HCEC 1CT (cell line): ENCODE measurements at regions not wholly inside any gene's neighbourhood (a gene's known extent, or its start where the extent isn't known, plus 50 kb on each side); places are given as distances from the start of the nearest gene placed in this dataset.
"Not testable (repeated sequence)": the region's sequence is repeated elsewhere in the genome, so short reads cannot be mapped to it uniquely, and the experiment has no call there.

Source experiments
- DNase-seq: peaks from one replicate; pipeline ENCODE4 v3.0.0-alpha.2; 2017

DNA sequence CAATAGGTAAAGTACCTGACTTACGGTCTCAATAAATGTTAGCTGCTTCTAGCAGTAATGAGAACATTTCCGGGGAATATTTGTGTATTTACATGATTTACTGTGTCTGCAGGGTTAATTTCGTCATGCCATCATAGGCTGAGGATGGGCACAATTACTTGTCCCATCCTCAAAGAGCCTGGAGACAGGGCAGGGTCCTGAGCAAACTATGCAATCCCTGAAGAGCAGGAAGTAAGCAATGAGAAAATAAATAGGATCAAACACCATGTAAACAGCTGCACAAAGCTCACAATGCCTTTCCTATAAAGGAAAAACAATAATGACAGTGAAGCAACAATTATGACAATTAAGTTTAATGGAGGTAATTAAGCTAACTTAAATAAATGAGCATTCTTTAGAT, 114.6 kb upstream of the FOXQ1 start:
- no peak for DNase-seq

DNA sequence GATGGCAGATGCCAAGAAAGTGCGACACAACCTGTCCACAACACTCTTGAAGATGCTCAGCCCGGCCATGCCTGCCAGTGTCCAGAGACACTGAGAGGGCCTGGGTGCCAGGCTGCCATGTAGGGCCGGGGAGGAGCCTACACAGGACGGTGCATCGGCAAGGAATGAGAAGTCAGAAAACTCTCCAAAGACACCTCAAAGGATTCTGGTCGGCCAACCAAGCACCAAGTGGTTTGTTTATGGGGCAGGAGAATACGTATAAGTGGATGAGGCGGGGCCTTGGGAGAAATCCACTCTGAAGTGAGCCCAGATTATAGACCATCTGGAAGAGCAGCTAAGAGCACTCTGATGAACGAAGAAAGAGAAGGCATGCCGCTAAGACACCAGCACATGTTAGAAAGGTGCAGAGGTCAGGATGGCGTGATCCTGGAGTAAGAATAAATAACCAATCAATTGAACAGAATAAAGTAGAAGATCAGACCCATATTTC, 120.7 kb upstream of the FOXQ1 start:
- DNase-seq, result no peak

DNA sequence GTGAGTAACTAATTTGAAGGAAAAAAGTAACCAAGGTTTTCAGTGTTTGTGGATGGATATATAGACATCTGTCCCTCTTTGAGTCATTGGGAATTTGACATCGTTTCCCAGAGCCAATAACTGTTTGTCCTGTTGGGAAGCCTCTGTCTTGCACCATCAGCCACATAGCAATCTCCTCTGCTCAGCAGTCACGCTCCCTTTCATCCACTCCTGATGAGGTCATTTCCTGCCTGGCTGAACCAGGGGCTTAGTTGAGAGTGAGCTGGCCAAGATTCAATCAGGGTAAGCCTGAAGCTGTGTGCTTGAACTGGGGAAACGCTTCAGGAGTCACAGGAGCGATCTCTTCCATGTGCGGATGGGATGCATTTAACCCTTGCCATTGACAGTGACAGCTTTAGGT, 121.5 kb upstream of the FOXQ1 start:
- peak; percentile 93 for DNase-seq

DNA sequence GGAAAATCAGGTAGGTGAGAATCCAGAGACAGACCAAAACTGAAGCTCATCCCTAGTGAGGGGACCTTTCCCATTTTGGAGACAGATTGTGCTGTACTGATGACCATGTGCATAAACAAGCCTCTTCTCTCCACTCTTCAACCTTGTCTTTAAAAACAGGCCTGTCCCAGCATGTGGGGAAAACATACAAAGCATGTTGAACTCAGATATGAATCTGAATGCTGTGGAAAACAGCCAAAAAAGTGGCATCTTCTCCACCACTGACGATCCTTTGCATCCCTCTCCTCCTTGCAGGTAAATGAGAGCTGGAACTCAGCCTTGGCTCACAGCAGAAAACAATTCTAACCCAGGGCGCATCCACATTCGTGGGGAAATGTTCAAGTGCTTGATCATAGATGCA, 123.7 kb upstream of the FOXQ1 start:
- DNase-seq, result no peak

DNA sequence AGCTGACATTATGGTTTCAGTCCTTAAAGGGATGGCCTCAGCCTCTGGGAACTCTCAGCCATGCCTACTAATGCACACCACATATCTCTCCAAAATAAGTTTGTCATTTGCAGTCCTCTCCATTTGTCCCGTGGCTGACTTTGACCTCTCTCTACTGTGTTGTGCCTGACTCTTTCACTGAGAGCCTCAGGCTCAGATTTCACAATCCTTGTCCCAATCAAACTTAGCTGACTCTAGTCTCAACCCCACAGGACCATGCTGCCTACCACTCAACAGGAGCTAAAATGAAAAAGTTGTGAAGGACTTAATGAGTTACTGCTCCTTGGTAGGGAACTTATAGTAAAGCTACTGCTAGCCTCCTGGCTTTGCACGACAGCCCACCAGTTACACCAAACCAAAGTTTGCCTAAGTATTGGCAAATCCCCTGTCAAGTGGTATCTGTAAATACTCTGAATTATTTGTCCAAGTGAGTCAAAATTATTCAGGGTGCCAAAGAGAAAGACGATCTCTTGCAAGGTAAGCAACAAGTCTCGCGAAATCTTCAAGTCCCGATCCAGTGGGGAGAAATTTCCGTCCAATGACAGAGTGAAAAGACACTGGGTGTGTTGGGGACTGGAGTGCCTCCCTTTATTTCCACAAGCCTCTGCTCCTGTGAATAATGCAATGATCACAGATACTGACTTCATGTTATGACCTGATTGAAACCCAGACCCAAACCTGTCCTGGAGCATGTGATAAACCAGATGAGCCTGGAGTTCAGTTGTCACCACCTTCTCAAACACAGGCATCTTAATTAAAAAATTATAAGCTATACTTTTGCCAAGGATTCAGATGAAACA, 124.4 kb upstream of the FOXQ1 start:
- no peak for DNase-seq

DNA sequence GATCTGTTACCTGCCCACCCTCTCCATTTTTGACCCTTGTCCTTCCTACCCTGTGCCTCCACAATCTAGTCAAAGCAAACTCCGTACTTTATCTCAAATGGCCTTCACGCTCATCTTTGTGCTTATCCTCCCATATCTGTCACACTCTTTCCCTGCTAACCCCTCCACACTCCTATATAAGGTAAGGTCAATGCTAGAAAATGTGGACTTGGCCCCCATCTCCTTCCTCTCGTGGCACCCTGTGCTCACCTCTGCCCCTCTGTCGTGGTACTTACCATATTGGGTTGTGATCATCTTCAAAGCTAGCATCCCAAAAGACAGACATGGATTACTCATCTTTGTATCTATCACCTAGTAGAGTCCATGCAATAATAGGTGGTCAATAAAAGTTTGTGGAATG, 127.6 kb upstream of the FOXQ1 start:
- no peak for DNase-seq

DNA sequence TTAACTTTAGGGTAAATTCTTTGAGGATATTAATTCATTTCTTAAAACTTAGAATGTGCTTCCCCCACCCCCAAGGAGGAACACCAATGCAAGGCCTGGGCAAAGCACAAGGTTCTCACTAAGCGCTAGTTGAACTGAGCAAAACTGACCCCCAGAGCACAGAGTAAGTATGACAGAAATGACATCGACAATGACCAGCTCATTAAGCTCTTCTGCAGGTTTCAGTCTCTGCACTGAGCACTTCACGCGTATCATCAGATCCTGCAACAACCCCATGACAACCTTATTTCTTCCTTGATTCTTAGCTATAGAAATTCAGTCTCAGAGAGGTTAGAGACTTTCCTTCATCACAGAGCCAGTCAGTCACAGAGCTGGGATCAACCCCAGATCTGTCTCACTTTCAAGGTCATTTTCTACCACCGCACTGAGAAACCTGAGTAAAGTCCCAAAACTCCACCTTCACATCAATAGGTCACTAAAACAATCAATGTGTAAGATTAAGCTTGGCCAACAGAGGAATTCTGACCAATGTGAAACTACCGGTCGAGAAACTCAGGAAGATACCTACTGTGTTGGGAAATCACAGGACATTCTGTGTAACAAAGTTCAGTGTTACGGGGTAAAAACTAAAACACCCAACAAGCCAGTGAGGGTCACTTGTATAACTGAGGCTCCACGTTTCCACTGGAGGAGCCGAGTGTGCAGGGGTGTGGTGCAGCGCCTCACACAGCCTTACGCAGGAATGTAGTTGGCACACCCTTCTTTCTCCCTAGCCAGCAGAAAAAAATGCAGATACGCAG, 129.0 kb upstream of the FOXQ1 start:
- no peak for DNase-seq

DNA sequence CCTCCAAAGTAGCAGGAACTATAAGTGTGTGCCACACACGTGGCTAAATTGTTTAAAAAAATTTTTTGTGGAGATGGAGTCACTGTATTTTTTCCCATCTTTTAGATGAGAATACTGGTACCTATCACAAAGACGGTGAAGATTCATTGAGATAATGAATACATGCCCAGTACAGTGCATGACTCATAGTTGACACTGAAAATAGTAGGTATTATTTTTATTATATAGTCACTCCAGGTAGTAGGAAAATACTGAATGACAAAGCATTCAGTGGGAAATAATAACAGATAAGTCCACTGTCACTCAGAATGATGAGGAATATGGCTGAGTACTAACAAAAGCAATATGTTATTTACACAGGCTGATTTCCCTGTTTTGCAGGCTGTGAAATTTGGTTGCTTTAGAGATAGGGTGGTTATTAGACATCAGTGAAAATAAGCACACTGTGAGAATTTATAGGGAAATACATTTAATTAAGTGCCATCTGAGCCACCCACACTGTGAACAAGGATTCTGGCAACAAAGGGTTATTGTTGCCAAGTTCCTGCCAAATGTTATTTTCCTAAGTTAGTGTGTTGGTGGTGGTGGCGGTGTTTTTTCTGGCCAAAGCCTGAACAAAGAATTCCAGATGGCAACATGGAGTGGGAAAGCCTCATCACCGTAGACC, 129.8 kb upstream of the FOXQ1 start:
- no peak for DNase-seq

DNA sequence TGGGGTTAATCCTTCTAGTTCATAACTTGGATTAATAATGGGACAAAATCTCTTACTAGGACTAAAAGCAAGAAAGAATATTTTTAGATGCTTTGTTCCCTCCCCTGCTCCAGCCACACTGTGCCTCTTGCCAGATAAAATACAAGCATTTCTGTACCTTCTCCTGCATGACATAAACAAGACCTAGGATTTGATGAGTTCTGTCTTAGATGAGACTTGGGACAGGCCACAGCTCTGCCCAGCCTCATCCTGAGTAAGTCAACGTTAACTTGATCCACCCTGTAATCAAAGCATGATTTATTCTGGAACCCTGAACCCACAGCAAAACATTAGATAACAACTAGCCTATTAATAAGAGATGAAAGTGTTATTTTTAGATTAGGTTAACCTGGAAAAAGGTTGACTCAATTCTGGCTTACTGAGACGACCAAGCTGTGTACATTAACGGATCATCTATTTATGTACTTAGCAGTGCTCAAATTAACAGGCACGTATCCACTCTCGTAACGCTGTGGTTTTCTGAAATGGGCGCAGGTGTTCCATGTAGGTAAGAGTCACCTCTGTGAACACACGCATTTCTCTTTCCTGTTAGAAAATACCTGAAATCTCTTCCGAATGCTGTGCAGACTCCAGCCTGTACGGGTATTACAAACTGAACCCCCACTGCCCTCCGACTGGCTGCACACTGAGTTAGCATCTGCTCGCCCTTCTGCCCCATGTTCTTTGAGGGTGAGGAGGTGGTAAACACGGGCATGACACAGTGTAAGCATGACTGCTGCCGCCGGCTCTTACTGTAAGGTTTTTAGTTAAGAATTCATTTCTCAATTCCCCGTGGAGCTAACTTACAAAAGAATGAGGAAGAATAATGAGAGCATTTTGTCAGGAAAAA, 132.1 kb upstream of the FOXQ1 start:
- no peak for DNase-seq

DNA sequence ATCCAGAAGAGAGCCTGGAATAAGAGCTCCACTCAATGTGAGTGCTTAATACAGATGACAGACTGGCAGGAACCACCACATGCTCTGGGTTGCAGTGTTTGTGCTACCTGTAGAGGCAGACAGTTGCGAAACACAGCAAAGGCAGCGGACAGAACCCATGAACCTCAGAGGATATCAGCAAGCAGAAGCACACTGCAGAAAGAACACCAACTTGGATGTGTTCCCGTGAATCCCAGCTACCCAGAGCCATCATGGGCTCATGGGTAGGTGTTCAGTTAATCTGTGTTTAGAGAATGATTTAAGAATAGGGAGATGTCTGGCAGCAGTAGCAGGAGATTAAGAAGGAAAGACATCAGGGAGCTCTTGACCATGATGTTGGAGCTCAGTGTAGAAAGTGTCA, 133.3 kb upstream of the FOXQ1 start:
- DNase-seq, result no peak

DNA sequence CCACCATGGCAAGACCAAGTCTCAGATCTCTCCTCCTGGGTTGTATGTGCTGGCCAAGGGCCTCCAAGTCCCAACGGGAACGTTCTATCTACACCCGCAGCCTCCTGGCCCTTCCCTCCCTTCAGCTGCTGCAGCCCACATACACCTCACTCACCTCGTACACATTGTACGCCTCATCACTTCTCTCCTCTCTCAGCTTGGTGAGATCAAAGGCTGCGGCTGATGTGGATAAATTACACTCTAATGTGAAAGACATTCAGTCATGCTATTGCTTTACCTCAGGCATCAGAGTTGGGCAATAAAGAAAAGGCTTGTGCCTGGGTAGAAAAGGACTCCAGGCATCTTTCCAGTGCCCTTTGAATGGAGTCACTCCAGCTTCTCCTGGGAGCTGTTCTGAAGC, 135.3 kb upstream of the FOXQ1 start:
- DNase-seq, result no peak

DNA sequence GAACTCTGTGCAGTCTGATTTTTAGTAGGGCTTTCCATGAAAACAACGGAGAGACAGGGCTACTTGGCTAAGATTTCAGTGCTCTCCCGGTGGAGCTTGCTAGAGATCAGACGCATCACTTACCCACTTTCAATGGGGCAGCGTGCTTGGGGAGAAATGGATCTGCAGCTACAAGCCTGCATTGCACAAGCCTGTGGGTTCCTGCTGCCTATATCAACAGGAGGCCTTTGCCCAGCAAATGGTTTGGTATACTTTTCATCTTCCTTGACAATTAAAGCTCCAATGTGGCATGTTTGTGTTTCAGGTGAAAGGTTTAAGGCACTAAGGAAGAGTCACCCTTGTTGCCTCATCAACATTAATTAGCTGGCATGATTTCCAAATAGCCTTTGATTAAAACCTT, 136.0 kb upstream of the FOXQ1 start:
- DNase-seq, result no peak

DNA sequence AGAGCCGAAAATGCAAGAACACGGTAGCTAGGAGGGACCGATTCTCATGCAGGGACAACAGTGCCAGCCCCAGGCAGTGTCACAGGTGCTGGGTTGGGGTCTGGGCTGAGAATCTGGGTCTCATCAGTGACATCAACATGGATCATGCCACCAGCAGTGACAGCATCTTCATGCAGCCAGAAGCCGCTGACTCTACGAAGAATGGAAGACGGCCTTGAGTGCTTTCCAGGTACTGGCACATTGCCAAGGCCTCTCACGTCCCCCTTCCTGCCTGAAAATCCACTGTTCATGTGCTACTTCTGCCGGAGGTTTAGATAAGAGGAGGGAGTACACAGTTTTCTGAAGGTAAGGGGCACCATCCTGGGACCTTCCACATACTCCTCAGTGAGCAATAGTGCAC, 141.1 kb upstream of the FOXQ1 start:
- no peak for DNase-seq

DNA sequence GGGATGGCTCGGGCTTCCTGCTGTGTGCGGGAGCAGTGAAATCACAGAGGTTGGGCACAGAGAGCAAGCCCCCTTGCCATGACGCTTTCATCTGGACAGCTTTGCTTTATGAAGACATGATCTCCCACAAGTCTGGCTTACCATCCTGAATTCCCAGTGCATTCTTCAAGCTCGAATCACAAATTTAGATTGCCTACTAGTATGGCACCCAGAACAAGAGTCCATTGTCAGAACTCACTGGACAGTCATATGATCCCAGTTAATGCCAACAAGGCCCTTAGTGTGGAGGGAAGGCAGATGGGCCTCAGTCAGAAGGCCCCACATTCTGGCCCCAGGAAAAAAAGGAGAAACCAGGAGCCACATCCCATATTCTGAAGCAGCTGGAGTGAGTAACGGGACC, 147.3 kb upstream of the FOXQ1 start:
- DNase-seq, result no peak

DNA sequence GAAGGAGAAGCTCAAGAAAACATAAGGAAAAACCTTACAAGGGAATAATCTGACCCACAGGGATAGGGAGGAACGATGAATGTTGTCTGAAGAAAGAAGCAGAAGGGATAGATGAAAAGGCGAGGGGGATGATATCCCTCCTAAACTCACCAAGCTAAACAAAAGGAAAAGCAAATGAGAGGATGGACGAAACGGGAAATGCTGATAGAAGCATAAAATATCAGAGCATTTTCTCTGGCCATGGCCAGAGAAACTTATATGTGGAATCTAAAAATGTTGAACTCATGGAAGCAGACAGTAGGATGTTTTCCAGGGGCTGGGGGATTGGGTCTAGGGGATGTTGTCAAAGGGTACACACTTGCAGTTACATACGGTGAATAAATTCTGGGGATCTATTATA, 148.4 kb upstream of the FOXQ1 start:
- DNase-seq, result no peak

DNA sequence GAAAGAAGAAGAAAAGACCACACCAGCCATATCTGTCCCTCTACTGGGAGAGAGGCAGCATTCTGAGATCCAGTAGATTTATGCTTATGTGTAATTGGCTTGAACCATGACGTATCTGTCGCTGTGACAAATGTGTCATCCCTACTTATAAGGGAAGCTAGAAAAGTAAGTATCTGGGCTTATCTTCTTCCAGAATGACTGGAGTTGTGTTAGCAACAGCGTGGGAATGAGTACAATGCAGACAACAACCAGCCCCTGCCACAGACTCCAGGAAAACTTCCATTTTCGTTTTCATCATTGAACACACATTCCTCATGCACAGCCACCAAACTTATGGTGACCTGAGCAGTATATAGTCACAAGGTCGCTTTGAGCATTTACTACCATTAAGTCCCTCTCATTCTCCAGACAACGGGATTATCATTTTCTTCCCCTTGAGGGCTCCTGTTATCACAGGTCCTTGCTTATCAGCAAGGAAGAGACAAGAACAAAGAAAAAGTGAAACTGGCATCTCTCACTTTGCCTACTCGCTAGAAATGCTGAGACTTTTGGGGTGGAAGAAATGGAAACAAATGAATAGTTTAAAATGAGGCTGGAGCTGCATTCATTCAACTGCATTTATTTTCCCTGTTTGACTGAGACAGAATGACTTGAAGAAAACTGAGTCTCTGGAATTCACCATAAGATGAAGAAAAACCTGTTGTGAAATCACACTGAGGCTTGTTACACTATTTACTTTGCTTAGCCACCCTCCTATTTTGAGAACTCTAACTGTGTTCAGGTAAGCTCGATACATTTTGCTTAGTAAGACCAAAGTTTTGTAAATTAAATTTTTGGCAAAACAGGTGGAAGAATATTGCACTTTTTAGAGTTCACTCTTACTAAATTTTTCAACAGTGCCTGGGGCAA, 149.3 kb upstream of the FOXQ1 start:
- DNase-seq, result no peak

DNA sequence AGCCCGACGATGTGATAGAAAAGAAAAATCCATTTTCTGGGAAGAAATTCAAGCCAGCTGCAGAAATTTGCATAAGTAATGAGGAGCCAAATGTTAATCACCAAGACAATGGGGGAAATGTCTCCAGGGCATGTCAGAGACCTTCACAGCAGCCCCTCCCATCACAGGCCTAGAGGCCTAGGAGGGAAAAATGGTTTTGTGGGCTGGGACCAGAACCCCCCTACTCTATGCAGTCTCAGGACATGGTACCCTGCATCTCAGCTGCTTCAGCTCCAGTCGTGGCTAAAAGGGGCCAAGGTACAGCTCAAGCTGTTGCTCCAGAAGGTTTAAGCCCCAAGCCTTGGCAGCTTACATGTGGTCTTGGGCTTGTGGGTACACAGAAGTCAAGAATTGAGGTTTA, 155.5 kb upstream of the FOXQ1 start:
- DNase-seq, result not testable (repeated sequence)

DNA sequence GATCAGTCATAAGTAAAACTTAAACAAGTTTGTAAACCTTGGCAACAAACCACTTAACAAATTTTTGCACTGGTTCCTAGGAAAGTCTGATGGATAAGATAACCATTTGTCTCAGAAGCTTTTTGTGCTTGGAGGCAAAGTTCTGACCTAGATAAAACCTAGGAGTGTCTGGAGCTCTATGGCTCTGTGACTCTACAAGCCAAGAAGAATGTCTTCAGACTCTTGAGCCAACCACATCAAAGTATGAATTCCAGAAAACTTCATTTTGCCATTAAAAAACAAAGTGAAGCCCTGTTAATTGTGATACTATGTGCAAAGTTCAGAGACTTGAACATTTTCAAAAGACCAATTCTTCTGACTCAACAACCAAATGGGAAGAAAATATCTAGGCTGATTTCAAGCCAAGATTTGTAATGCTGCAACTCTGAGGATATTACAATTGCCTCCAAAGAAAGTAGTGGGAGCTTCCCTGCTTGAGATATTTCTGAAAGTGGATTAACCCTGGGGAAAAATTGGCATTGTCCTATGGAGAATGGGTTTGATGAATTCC, 158.1 kb upstream of the FOXQ1 start:
- DNase-seq, result no peak

DNA sequence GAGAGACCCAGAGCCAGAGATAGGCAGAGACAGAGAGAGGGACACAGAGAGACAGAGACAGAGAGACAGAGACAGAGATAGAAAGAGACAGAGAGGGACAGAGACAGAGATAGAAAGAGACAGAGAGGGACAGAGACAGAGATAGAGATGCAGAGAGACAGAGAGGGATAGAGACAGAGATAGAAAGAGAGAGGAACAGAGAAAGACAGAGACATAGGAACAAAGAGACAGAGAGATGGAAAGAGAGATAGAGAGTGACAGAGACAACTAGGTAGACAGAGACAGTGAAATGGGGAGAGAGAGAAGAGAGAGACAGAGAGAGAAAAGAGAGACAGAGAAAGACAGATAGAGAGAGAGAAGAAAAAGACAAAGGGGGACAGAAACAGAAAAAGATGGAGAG, 165.4 kb upstream of the FOXQ1 start:
- no peak for DNase-seq

DNA sequence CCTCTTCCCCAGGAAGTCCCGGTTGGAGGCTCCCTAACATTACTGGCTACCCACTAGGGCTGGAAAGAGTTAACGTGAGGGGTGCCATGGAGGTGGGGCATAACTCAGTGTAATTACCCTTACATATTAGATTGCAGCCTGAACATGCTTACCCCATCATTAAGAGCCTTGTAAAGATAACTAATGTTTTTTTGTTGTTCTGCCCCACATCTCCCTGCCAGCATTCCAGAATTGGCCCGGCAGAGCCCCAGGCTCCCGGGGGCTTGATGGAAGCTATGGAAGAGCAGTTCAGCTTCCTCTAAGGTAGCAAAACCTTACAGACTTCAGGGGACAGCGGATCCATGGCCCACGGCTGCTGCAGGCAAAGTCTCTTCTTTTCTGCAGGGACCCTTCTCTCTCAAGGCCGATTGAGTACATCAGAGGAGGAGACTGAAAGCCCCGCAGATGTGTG, 166.1 kb upstream of the FOXQ1 start:
- no peak for DNase-seq
